Endothelial cell of umbilical vein (primary cell): ENCODE measurements at regions not wholly inside any gene's neighbourhood (a gene's known extent, or its start where the extent isn't known, plus 50 kb on each side); places are given as distances from the start of the nearest gene placed in this dataset.

Experiments
- BruUV-seq: library from RNA; stranded (reverse); fragments of 400-500 nt; replicated peaks from 2 replicates; lab custom pipeline; 2021; lab: Mats Ljungman, UMichigan
- CTCF ChIA-PET: fragments of 300-600, 350-600 bp; sonication (Branson Sonifier 250); formaldehyde crosslinking; loops from one replicate; lab custom pipeline; 2021; ENCODE audit warnings: antibody characterized with exemption, inconsistent platforms; lab: Charles Lee
- POLR2A ChIA-PET: fragments of 300-600, 350-600 bp; sonication (Branson Sonifier 250); formaldehyde crosslinking; loops from one replicate; lab custom pipeline; 2021; ENCODE audit warnings: antibody characterized with exemption, inconsistent platforms; lab: Charles Lee
- DNase-seq: peaks from one replicate; pipeline ENCODE4 v3.0.0-alpha.2; 2011; ENCODE audit warnings: low read depth, low spot score
- FAIRE-seq: peaks from 2 replicates; lab custom pipeline; 2011; peaks lifted over from hg19 to GRCh38; lab: Jason Lieb, UNC
- H2AFZ ChIP-seq: 2 replicates; pipeline ENCODE4 v1.6.0; 2012; ENCODE audit warnings: low read depth, low read length, control low read depth, inconsistent platforms
- H3K27ac ChIP-seq: 2 replicates; pipeline ENCODE4 v1.5.1; 2011; ENCODE audit warnings: low read depth, mild to moderate bottlenecking, control low read depth, low read length, moderate library complexity; ENCODE audit not compliant: insufficient read depth
- H3K27me3 ChIP-seq, 2 experiments: 2 replicates each; pipeline versions ENCODE4 v1.6.0 to v1.6.1; 2011; ENCODE audit warnings: low read length in 2 of 2, mixed read lengths in 1 of 2; ENCODE audit not compliant: control insufficient read depth in 2 of 2, insufficient read depth in 2 of 2
- H3K36me3 ChIP-seq, 2 experiments: 2 replicates in 1 of 2; 3 replicates in 1 of 2; pipeline ENCODE4 v1.5.1; 2011; ENCODE audit warnings: low read length in 2 of 2, mild to moderate bottlenecking in 1 of 2, moderate library complexity in 1 of 2; ENCODE audit not compliant: control insufficient read depth in 2 of 2, insufficient read depth in 2 of 2; ENCODE audit errors: extremely low read depth in 1 of 2
- H3K4me1 ChIP-seq: 3 replicates; pipeline ENCODE4 v1.5.1; 2011; ENCODE audit warnings: mild to moderate bottlenecking, low read length; ENCODE audit not compliant: control insufficient read depth, insufficient read depth; ENCODE audit errors: extremely low read depth
- H3K4me2 ChIP-seq: 2 replicates; pipeline ENCODE4 v1.6.1; 2011; ENCODE audit warnings: low read length, control low read depth, mixed read lengths; ENCODE audit not compliant: insufficient read depth
- H3K4me3 ChIP-seq, 3 experiments: fragments of 200-600 bp in 1 of 3; sonication (generic), shearing (Covaris generic) in 1 of 3; replicated peaks in 1 of 3; 2 replicates each; pipeline ENCODE4 v1.5.1; 2011 to 2016; ENCODE audit warnings: control low read depth in 3 of 3, low read length in 3 of 3, mild to moderate bottlenecking in 2 of 3, inconsistent platforms in 1 of 3, low read depth in 1 of 3, moderate library complexity in 1 of 3; ENCODE audit not compliant: insufficient read depth in 1 of 3
- H3K79me2 ChIP-seq: 2 replicates; pipeline ENCODE4 v1.6.0; 2012; ENCODE audit warnings: low read length, inconsistent platforms; ENCODE audit not compliant: control insufficient read depth, insufficient read depth
- H3K9ac ChIP-seq: replicated peaks from 2 replicates; pipeline ENCODE3; 2011; ENCODE audit warnings: low read length, control low read depth; ENCODE audit not compliant: insufficient read depth; ENCODE audit errors: extremely low read depth
- H3K9me1 ChIP-seq: replicated peaks from 3 replicates; pipeline ENCODE4 v1.6.0; 2011; ENCODE audit warnings: mild to moderate bottlenecking, low read length; ENCODE audit not compliant: control insufficient read depth, insufficient read depth; ENCODE audit errors: extremely low read depth
- H3K9me3 ChIP-seq: replicated peaks from 2 replicates; pipeline ENCODE4 v1.5.1; 2012; ENCODE audit warnings: low read length, inconsistent platforms; ENCODE audit not compliant: control insufficient read depth, insufficient read depth
- H4K20me1 ChIP-seq: replicated peaks from 2 replicates; pipeline ENCODE3; 2011; ENCODE audit warnings: mild to moderate bottlenecking, low read length; ENCODE audit not compliant: control insufficient read depth, insufficient read depth; ENCODE audit errors: extremely low read depth
- GATA2 ChIP-seq: IDR thresholded peaks from 2 replicates; pipeline ENCODE4 v1.7.0; 2011; ENCODE audit warnings: low read depth, mild to moderate bottlenecking, moderate library complexity, mixed read lengths, low read length; ENCODE audit not compliant: insufficient read length, insufficient read depth
- JUN ChIP-seq: IDR thresholded peaks from 2 replicates; pipeline ENCODE4 v1.6.1; 2011; ENCODE audit warnings: borderline replicate concordance, low read depth; ENCODE audit not compliant: insufficient read length, insufficient read depth
- MYC ChIP-seq: IDR thresholded peaks from one replicate; pipeline ENCODE4 v1.6.1; 2011; ENCODE audit warnings: mild to moderate bottlenecking, low read depth, low read length
- POLR2A ChIP-seq: IDR thresholded peaks from 2 replicates; pipeline ENCODE4 v1.6.1; 2012; ENCODE audit warnings: low read depth, mild to moderate bottlenecking, control low read depth, low read length
- POLR2AphosphoS5 ChIP-seq: IDR thresholded peaks from 2 replicates; pipeline ENCODE4 v1.6.1; 2012; ENCODE audit warnings: low read depth, mild to moderate bottlenecking, control low read depth, low read length, moderate library complexity; ENCODE audit not compliant: insufficient read depth
- dilution Hi-C: fragments of 300-500 bp; cut with MboI; formaldehyde crosslinking; loops from one replicate; pipeline ENCODE4 v1.15.0; 2019; ENCODE audit warnings: low sequenced_read_pairs; ENCODE audit not compliant: extremely low pct_ligation_motif_present
- intact Hi-C: fragments of 100-400 bp; cut with micrococcal nuclease; formaldehyde crosslinking; loops from one replicate; pipeline ENCODE4 v1.10.0; 2022
- TF ChIP-seq, protein P1 (sequence below): IDR thresholded peaks from 2 replicates; pipeline ENCODE4 v1.6.1; 2011; ENCODE audit not compliant: insufficient read depth, insufficient read length
- TF ChIP-seq, protein P2 (sequence below), 2 donors: IDR thresholded peaks; 1 replicate in 1 of 2; 2 replicates in 1 of 2; pipeline ENCODE4 v1.5.1; 2011; ENCODE audit warnings: low read length in 2 of 2, mild to moderate bottlenecking in 2 of 2, moderate library complexity in 2 of 2, control low read depth in 1 of 2, inconsistent platforms in 1 of 2, low read depth in 1 of 2; ENCODE audit not compliant: insufficient read depth in 1 of 2; ENCODE audit errors: extremely low read depth in 1 of 2

DNA sequence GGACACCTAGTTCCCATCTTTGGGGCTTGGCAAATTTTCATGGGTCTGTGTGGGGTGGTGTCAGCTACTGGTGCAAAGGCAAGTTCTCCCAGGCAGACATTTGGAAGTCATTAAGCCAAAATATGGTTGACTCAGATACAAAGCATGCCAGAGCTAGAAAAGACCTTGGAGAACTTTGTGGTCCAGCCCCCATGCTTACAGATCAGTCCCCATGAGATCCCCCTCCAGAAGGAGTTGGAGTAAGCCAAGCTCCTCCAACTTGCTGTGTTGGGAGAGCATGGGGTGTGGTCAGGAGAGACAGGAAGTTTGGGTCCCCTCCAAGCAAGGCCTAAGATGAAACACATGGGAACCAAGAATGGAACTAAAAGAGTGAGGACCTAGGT is 224.5 kb downstream of the CYP26B1 start:
- POLR2A ChIA-PET = no interaction called here
- DNase-seq (no peak), FAIRE-seq (no peak)
- no peak overlapping the region for H3K27ac ChIP-seq
- CTCF ChIA-PET = interaction anchor here (0.7 to 7.6 kb wide), 31 partner anchors 13 to 822 kb away, joined by 3 to 174 read pairs (median 6); partner anchors contain the start of gene CYP26B1
- no peaks in the 10 kb centered on the region for H3K9me3 ChIP-seq
- no peak overlapping the region for H3K9ac ChIP-seq
- H4K20me1 ChIP-seq = no peaks in the 10 kb centered on the region
- intact Hi-C loops = no loop called here
- no peak overlapping the region for H2AFZ ChIP-seq
- dilution Hi-C loops = no loop called here
- no peak overlapping the region for H3K4me3 ChIP-seq
- H3K4me1 ChIP-seq = no peaks in the 10 kb centered on the region
- peaks cover 2 to 7% of the 10 kb centered on the region in 2 experiments for H3K27me3 ChIP-seq
- TF ChIP-seq POLR2A (no peak), JUN (no peak), POLR2AphosphoS5 (no peak), MYC (no peak), GATA2 (no peak)
- TF ChIP-seq, protein P1, sequence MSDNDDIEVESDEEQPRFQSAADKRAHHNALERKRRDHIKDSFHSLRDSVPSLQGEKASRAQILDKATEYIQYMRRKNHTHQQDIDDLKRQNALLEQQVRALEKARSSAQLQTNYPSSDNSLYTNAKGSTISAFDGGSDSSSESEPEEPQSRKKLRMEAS = no peak
- TF ChIP-seq, protein P2, sequence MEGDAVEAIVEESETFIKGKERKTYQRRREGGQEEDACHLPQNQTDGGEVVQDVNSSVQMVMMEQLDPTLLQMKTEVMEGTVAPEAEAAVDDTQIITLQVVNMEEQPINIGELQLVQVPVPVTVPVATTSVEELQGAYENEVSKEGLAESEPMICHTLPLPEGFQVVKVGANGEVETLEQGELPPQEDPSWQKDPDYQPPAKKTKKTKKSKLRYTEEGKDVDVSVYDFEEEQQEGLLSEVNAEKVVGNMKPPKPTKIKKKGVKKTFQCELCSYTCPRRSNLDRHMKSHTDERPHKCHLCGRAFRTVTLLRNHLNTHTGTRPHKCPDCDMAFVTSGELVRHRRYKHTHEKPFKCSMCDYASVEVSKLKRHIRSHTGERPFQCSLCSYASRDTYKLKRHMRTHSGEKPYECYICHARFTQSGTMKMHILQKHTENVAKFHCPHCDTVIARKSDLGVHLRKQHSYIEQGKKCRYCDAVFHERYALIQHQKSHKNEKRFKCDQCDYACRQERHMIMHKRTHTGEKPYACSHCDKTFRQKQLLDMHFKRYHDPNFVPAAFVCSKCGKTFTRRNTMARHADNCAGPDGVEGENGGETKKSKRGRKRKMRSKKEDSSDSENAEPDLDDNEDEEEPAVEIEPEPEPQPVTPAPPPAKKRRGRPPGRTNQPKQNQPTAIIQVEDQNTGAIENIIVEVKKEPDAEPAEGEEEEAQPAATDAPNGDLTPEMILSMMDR (IDR thresholded peaks at IDR 0.05; ENCODE audit: extremely low read depth in 1 of 2, insufficient read depth in 1 of 2, low read depth in 1 of 2, low read length in 2 of 2) = no peak
- H3K36me3 ChIP-seq = no peaks in the 10 kb centered on the region
- H3K9me1 ChIP-seq = no peaks in the 10 kb centered on the region
- no peak overlapping the region for H3K4me2 ChIP-seq
- BruUV-seq = no TSS peak
- no peaks in the 10 kb centered on the region for H3K79me2 ChIP-seq
